ENCODE measurements at regions not wholly inside any gene's neighbourhood (a gene's known extent, or its start where the extent isn't known, plus 50 kb on each side); places are given as distances from the start of the nearest gene placed in this dataset.

DNA sequence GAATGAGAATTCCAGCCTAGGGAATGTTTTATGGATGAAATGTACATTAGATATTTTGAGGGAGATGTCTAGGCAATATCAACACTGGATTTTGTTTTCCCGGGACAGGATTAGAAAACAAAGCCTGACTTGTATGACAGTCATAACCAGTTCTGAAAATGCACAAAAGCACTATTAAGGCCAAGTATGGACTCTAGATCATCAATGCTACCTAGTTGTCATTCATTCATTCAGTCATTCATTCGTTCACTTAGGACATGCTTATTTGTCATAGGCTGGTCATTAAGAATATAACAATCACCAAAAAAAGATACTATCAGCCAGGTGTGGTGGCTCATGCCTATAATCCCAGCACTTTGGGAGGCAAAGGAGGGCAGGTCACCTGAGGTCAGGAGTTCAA is 511.2 kb downstream of the CMPK2 start:
- no peak for DNase-seq (ENCODE audit: low spot score)

DNA sequence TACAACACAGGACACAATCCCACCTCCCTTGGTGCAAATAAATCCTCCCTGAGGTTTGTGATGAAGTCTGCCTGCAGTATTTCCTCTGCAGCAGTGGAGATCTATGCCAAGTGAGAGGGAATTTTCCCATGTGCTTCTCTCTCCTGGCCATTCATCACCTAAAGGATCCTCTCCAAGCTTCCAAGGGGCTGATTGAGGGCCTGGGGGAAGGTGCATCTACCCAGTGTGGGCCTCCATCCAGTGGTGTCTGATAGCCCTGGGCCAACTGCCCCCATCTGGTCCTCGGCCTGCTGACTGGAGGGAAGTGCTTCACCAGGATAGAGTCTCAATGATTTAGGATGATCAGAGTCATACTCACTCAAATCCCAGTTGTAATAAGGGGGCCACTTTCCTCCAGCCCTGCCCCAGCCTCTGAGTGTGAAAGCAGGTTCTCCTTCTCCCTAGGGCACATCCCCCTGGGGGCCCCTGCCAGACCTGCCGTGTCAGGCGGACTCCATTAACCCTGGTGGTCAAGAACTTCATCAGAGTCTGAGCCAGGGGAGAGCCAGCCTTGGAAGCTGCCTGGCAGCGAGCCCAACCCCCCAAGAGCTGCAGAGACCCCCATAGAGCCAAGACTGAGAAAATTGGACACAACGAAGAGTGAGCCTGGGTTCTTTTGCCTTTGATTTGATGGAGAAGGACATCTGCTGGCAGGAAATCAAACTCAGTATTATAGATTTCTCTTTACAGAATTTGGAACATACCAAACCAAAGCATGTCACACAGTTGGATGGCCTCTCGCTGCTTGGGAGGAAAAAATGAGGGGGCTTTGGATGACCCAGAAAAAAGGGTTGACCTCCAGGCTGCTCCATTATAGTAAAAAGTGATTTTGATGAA is 509.6 kb downstream of the CMPK2 start:
- DNase-seq (ENCODE audit: low spot score) = no peak

DNA sequence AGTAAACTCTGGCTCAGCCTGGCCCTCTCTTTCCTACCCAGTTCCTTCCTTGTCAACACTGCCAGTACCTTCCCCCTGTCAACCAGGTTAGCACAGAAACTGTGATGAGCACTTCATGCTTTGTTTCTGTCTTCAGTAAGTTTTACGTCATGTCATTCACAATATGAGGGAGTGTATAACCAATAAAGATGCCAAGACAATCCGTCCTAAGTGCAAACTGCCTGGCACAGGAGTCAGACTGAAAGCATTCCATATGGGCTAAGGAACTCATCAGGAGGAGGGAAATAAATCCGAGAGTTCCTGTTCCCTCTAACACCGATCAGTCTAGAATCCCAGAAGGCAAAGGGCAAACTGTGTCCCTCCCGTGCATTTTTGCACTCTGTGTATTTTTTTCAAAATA is 507.2 kb downstream of the CMPK2 start:
- no peak for DNase-seq (ENCODE audit: low spot score)

DNA sequence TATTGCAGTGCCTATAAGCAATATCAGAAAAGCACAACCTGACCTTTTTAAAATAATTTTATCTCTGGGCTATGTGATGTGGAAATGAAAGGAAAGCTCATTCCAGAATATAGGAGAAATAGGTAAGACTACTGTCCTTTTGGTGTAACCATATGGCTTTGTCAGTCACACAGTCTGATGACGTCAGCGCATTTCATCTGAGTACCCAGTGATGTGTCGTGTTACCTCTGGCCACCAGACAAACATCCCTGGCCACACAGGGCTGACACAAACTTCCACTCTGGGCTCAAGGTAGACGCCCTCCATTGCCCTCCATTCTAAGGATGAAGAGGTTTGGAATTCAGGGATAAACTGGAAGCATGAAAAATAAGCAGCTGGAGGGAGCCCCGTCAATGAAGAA is 506.7 kb downstream of the CMPK2 start:
- no peak for DNase-seq (ENCODE audit: low spot score)

DNA sequence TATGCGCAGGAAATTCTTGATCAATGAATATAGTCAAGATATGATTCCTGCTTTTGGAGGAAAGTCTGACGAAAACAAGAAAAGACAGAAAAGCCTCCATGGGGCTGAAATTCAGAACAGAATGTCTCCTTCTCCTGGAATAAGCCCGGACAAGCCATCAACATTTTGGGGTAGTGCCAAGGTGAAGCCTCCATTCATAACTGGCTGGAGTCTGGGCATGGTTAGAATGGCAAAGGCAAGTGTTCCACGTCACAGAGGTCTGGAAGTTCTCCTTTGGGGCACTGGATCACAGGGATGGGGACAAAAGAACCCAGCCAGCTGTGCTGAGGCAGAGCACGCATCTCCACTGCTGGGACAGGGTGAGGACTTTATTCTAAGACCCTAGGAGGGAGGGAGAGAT is 505.7 kb downstream of the CMPK2 start:
- no peak for DNase-seq (ENCODE audit: low spot score)

DNA sequence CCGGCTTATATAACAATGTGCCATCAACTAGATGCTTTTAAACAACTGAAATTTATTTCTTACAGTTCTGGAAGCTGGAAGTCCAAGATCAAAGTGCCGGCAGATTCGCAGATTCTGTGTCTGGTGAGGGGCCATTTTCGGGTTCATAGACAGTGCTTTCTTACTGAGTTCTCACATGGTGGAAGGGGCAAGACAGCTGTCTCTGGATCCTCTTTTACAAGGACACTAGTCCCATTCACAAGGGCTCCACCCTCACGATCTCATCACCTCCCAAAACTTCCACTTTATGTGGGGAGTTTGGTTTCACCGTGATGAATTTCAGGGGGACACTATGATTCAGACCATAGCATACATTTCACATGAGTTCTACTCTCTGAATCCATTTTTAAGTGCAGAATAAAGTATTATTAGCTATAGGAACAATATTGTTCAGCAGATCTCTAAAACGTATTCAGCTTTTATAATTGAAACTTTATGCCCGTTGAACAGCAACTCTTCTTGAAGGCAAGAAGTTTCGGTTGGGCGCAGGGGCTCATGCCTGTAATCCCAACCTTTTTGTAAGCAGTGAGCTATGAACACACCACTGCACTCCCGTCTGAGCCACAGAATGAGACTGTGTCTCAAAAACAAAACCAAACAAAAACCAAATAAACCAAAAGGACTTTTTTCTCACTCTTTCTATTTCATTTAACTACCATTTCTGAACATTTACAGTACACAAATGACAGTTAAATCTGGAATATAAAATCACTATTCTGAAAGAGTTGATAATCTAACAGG is 502.8 kb downstream of the CMPK2 start:
- no peak for DNase-seq (ENCODE audit: low spot score)

DNA sequence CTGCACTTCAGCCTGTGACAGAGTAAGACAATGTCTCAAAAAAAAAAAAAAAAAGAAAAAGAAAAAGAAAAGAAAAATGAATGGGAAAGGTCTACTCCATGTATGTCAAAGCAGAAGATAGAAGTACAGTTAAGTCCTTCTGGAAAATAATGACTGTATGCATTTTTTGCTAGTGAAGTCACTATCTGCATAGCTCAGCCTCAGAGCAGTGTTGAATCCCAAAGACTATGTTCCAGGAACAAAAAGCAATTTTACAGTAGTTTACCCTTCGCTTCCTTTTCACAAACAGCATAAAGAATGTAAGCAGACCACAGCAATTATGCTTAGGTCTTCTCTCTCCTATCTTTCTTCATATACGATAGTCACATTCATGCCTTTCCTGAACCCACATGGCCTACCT is 497.4 kb downstream of the CMPK2 start:
- DNase-seq (ENCODE audit: low spot score) = no peak

DNA sequence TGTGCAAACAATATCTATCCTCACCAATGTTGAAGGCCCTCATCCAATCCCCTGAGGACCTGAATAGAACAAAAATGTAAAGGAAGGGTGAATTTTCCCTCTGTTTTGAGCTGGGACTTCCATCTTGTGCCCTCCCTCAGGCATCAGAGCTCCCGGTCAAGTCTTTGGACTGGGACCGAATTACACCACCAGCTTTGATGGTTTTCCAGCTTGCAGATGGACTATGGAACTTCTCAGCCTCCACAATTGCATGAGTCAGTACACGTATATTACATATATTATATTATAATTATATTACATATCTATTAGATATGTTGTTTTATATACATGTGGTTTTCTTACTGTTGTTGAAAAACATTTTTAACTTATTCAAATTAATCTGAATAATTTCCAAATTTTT is 496.4 kb downstream of the CMPK2 start:
- no peak for DNase-seq (ENCODE audit: low spot score)

DNA sequence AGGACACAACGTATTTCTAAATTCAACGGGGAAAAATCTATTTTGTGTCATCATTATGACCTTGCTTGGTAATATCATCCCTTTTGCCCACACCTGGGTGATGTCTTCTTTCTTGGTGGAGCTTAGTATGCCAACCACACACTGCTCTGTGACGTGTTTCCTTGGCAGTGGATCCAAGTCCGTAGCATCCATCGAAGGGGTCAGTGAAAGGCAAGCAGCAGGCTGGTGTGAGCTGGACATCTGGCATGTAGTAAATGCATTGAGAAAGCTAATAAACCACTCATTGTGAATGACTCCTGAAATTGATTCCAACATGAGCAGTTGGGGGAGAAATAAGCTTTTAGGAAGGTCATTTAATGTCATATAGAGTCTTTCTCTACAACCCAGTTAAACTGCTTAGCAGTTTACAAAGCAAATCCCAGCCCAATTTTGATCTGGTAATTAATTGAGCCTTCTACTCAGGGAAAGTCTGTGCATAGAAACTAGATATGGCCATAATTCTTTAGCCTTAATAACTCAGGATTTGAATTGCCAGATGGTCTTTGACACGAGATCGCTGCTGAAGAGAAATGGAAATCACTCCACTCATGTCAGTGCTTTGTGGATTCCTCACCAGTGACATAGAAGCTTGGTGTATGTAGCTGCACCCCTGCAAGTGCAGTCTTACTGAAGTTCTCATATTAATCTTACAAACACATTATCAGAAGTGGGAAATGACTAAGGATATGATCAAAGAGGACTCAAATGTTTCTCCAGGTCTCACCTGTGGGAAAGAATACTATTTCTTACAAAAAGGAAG is 494.8 kb downstream of the CMPK2 start:
- no peak for DNase-seq (ENCODE audit: low spot score)

DNA sequence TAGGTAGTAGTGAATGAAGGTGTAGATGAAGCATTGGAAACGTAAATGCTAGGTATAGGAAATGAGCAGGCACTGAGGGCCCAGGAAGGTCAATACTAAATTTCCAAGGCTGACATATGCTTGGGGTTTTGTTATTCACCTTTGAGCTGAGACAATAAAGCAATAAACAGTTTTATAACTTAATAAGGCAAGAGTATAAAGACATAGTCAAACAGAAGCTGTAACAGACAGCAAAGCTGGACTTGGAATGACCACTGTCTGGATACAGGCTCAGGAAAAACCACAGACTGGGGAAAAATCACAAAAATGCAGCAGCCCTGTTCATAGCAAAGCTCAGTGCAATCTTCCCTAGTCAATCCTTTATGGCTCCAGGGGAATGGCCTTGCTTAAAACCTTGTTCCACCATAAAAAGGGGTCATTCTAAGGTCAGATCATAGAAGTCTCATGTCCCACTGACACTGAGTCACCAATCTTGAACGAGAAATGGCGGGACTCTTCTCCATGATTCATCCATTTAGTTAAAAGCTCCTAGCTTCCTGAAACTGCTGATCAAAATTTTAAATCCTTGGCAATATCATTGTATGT is 493.3 kb downstream of the CMPK2 start:
- no peak for DNase-seq (ENCODE audit: low spot score)

DNA sequence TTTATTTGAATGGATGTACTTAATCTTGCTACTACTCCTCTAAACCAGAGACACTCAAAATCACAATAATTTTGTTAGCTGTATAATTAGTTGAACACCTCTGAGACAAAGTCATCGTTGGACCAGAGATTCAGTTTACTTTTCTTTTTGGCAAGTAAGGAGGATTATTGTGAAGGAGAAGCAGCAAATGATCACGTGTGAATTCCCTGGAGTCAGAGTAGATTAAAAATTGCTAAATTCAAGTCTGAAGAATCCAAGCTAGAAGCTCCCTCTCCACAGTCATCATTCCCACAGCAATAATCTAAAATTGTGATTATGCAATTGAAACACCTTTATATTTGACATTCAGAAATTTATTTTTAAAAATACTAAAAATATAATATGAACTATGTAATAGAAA is 484.4 kb downstream of the CMPK2 start:
- DNase-seq (ENCODE audit: low spot score) = no peak

DNA sequence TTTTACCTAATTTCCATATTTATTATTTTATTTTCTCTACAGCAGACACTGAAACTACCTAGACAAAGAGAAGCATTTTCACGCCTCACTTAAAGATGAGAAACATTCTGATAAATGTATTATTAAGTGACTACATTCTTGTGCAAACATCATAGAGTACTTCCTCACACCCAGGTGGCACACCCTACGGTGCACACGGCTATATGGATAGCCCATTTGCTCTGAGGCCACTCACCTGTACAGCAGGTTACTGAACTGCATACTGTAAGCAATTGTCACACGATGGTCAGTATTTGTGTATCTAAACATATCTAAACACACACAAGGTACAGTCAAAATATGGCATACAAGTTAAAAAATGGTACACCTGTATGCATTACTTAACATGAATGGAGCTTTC is 481.4 kb downstream of the CMPK2 start:
- no peak for DNase-seq (ENCODE audit: low spot score)

DNA sequence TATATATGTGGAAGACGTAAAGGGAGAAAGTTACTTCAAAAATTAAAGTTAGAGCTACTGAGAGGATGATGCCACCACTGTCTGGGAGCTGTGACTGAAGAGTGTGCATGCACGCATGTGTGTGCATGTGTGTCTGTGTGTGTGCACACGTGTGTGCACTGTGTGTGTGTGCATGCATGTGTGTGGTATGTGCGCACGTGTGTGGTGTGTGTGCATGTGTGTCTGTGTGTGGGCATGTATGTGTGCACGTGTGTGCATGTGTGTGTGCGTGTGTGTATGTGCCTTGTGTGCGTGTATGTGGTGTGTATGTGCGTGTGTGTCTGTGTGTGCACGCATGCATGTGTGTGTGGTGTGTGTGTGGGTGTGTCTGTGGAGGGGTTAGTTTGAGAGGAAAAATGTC is 473.4 kb downstream of the CMPK2 start:
- DNase-seq (ENCODE audit: low spot score) = no peak

DNA sequence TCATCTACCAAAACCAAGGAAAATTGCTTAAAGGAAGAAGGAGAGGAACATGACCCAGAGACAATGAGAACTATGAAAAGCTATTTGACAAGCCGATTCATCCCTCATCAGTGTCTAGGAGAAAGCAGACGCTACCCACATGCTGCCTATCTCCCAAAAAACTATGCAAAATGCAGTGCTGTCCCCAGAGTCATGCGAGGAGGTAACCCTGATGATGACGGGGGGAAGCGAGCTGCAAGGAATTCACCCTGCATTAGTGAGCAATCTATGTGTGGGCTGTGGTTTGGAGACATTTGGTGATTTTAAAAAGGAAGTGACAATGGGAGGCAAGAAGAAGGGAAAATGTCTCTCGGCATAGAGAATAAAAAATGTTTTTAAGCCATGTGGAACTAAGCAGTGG is 472.7 kb downstream of the CMPK2 start:
- DNase-seq (ENCODE audit: low spot score) = no peak

DNA sequence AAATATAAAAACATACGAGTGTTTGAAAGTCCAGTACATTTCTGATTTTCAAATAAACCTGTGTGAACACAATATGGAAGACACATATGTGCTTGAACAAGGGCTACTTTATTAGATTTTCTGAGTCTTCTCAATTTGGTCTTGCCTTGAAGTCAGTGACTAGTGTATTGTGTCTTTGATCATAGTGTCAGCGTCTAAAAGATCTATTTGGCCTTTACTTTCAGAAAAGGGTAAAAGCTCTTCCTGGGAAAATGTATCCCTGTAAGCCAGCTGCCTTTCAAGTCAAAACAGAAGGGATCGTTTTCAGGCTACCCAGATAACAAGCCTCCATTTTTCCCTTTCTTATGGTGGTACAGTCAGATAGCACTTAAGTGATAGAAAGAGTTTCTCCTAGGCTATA is 471.9 kb downstream of the CMPK2 start:
- DNase-seq (ENCODE audit: low spot score) = no peak

DNA sequence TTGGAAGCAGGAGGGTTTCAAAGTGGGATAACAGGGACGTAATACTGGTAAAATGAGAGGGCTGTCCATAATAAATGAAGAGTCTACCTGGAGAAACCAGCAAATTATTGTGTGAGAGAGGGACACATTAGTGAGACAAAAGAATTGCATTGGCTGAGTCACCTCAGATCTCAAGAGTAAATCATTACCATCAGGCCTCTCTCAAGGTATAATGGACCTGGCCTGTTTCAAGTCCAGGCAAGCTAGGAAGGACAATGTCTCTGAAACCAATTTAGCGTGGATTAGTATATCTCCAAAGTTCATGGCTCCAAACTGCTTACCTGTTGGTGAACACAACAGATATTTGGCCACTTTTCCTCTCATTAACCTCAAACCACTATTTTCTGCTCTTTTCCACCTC is 471.4 kb downstream of the CMPK2 start:
- no peak for DNase-seq (ENCODE audit: low spot score)

DNA sequence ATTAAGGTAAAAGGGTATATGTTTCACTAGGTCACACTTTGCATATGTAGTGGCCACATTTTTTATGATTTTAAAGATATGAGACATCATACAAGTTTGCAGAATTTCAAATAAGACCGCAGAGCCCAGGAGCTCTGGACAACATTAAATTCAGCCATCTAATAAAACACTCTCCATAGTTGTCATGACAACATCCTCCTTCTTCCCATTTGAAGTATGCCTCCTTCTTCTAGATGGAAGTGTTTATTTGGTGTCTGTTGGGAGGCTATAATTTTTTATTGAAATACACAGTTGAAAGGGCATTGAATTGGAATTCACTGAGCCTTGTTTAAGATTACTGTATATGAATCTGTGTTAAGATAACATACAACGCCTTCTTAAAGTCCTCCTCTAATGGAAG is 467.3 kb downstream of the CMPK2 start:
- DNase-seq (ENCODE audit: low spot score) = no peak

DNA sequence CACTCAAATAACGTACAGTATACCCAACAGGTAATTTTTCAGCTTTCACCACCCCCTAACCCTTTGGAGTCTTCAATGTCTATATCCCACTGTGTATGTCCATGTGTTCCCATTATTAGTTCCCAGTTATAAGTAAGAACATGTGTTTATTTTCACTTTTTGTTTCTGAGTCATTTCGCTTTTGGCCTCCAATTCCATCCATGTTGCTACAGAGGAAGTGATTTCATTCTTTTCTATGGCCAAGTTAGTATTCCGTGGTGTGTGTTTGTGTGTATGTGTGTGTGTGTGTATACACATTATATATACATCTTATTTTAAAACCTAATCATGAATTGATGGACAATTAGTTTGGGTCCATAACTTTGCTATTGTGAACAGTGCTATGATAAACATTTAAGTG is 464.4 kb downstream of the CMPK2 start:
- DNase-seq (ENCODE audit: low spot score) = no peak

DNA sequence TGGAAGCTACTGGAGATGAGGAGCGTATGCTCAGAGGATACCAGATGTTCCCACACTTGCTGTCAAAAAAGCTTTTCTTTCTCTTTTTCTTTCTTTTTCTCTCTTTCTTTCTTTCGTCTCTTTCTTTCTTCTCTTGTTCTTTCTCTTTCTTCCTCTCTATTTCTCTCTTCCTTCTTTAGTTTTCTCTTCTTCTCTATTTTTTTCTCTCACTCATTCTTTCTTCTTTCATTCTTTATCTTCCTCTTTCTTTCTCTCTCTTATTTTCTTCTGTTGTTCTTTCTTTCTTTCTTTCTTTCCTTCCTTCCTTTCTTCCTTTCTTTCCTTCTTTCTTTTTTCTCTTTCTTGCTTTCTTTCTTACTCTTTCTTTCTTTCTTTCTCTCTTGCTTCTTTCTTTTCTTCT is 457.6 kb downstream of the CMPK2 start:
- no peak for DNase-seq (ENCODE audit: low spot score)

DNA sequence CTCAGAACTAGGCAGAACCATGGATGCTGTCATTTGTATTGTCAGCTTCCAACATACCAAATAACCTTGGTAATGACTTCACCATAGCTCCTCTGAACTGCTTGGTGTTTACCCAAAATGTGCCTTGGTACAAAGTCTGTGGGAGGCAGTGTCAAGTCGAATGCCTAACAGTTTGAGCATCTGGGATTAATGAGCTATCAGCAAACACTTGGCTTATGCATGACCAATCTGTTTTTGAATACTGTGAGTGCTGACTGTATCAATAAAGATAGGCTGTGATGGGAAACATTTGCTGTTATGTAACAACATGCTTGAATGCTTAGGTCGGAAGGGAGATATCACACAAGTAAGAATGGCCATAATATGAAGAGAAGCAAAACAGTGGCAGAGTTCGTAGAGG is 455.4 kb downstream of the CMPK2 start:
- no peak for DNase-seq (ENCODE audit: low spot score)

DNA sequence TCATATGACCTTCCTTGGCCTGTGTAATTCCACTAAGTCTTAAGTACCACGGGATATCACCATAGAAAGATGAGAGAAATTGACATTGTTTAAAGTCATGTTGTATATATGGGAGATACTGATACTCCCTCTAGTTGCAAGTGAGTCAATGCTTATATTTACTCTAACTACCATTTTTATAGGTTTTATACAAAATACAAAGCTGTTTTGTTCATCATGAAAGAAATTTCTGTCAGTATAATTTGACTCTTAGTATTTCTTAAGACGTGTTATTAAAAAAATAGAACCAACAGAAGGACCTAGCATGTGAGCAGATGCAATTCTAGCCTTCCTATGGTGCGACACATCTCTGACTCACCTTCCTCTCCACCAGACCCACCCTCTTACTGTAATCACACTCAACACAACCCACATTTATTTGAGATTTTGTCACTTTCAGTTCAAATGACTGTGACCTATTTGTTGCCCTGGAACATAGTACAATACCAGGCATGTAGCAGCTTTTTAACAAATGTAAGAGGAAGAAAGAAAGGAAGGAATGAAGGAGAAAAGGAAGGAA is 453.1 kb downstream of the CMPK2 start:
- no peak for DNase-seq (ENCODE audit: low spot score)

DNA sequence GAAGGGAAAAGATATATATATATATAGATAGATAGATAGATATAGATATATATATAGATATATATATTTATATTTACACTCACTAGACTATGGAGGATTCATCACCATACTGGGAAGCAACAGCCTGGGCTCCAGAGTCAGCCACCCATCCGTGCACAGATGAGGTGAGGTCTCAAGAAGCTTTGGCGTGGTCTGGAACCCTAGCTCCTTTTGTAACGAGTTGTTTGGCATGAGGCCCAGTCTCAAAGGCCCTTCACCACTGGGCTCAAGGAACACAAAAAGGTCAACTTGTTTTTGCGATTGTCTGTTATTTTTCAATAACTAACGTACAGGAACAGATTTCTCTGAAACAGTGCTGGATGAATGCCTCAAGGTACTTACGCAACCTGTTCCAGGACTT is 448.7 kb downstream of the CMPK2 start:
- DNase-seq (ENCODE audit: low spot score) = no peak
